CD14-positive monocyte (primary cell): ENCODE measurements at regions not wholly inside any gene's neighbourhood (a gene's known extent, or its start where the extent isn't known, plus 50 kb on each side); places are given as distances from the start of the nearest gene placed in this dataset.

Experiments used
- DNase-seq, 3 donors: peaks; one replicate each; pipeline ENCODE4 v3.0.0-alpha.2; 2011 to 2022
- H2AFZ ChIP-seq: 2 replicates; pipeline ENCODE4 v1.6.0; 2012; ENCODE audit warnings: mild to moderate bottlenecking, low read depth, low read length, inconsistent platforms; ENCODE audit not compliant: insufficient read depth, poor library complexity, severe bottlenecking
- H3K27ac ChIP-seq, 2 donors: 1 replicate in 1 of 2; 2 replicates in 1 of 2; pipeline ENCODE4 v1.5.1; 2012 to 2013; ENCODE audit warnings: low read length in 2 of 2, control low read depth in 1 of 2, inconsistent platforms in 1 of 2, low read depth in 1 of 2, mild to moderate bottlenecking in 1 of 2
- H3K27me3 ChIP-seq, 2 donors: one replicate each; pipeline versions ENCODE4 v1.6.0 to v1.6.1; 2011 to 2013; ENCODE audit warnings: low read length in 2 of 2; ENCODE audit not compliant: control insufficient read depth in 2 of 2, insufficient read depth in 2 of 2
- H3K36me3 ChIP-seq, 2 donors: replicated peaks in 1 of 2; 1 replicate in 1 of 2; 2 replicates in 1 of 2; pipeline versions ENCODE4 v1.5.1 to v1.6.1; 2012 to 2013; ENCODE audit warnings: low read length in 2 of 2, control low read depth in 1 of 2, inconsistent platforms in 1 of 2, mild to moderate bottlenecking in 1 of 2; ENCODE audit not compliant: insufficient read depth in 2 of 2, control insufficient read depth in 1 of 2
- H3K4me1 ChIP-seq, 2 donors: 1 replicate in 1 of 2; 2 replicates in 1 of 2; pipeline versions ENCODE4 v1.5.1 to v1.6.1; 2012 to 2013; ENCODE audit warnings: low read length in 2 of 2, control low read depth in 1 of 2, inconsistent platforms in 1 of 2, mild to moderate bottlenecking in 1 of 2, moderate library complexity in 1 of 2; ENCODE audit not compliant: insufficient read depth in 2 of 2, control insufficient read depth in 1 of 2
- H3K4me2 ChIP-seq: replicated peaks from 2 replicates; pipeline ENCODE3; 2012; ENCODE audit warnings: low read length, moderate library complexity, mild to moderate bottlenecking; ENCODE audit not compliant: poor library complexity, severe bottlenecking; ENCODE audit errors: extremely low read depth
- H3K4me3 ChIP-seq, 3 experiments: fragments of 200-600 bp in 1 of 3; sonication (generic) in 1 of 3; replicated peaks in 1 of 3; 1 replicate in 2 of 3; 2 replicates in 1 of 3; pipeline ENCODE4 v1.5.1; 2011 to 2013; ENCODE audit warnings: low read length in 3 of 3, mild to moderate bottlenecking in 3 of 3, control low read depth in 2 of 3, low read depth in 2 of 3, inconsistent platforms in 1 of 3, moderate library complexity in 1 of 3
- H3K79me2 ChIP-seq: 2 replicates; pipeline ENCODE4 v1.6.0; 2012; ENCODE audit warnings: mild to moderate bottlenecking, control low read depth, inconsistent platforms, low read length, moderate library complexity; ENCODE audit not compliant: insufficient read depth
- H3K9ac ChIP-seq: 2 replicates; pipeline ENCODE4 v1.6.0; 2017; ENCODE audit warnings: low read length, mild to moderate bottlenecking; ENCODE audit not compliant: insufficient read depth, poor library complexity, severe bottlenecking
- H3K9me3 ChIP-seq, 2 donors: replicated peaks in 1 of 2; 1 replicate in 1 of 2; 2 replicates in 1 of 2; pipeline versions ENCODE4 v1.5.1 to v1.6.1; 2012 to 2013; ENCODE audit warnings: low read length in 2 of 2, control low read depth in 1 of 2; ENCODE audit not compliant: control insufficient read depth in 1 of 2, insufficient read depth in 1 of 2
- H4K20me1 ChIP-seq: 2 replicates; pipeline ENCODE4 v1.6.0; 2012; ENCODE audit warnings: mild to moderate bottlenecking, low read length, control low read depth, moderate library complexity; ENCODE audit not compliant: insufficient read depth
- H3K27ac Mint-ChIP-seq, 7 donors: one replicate each; pipeline ENCODE4 v1.8.0; 2020; ENCODE audit warnings: mild to moderate bottlenecking in 7 of 7, mixed read lengths in 7 of 7, moderate library complexity in 6 of 7, inconsistent platforms in 2 of 7
- H3K27me3 Mint-ChIP-seq, 3 donors: one replicate each; pipeline ENCODE4 v1.8.0; 2021 to 2022; ENCODE audit warnings: low read depth in 3 of 3, mild to moderate bottlenecking in 3 of 3, mixed read lengths in 3 of 3, moderate library complexity in 3 of 3, inconsistent platforms in 1 of 3
- H3K36me3 Mint-ChIP-seq, 2 donors: one replicate each; pipeline ENCODE4 v1.8.0; 2020; ENCODE audit warnings: mixed read lengths in 2 of 2, inconsistent platforms in 1 of 2, mild to moderate bottlenecking in 1 of 2
- H3K4me1 Mint-ChIP-seq: one replicate; pipeline ENCODE4 v1.8.0; 2020; ENCODE audit warnings: mild to moderate bottlenecking, mixed read lengths
- H3K4me3 Mint-ChIP-seq, 2 donors: one replicate each; pipeline ENCODE4 v1.8.0; 2020; ENCODE audit warnings: mild to moderate bottlenecking in 2 of 2, mixed read lengths in 2 of 2, moderate library complexity in 1 of 2
- H3K9me3 Mint-ChIP-seq, 7 donors: one replicate each; pipeline ENCODE4 v1.8.0; 2020 to 2022; ENCODE audit warnings: mixed read lengths in 7 of 7, mild to moderate bottlenecking in 6 of 7, moderate library complexity in 6 of 7, inconsistent platforms in 2 of 7
- CTCF ChIP-seq: fragments of 200-600 bp; IDR thresholded peaks from one replicate; pipeline ENCODE4 v1.8.0; 2022; ENCODE audit warnings: antibody characterized with exemption, mild to moderate bottlenecking
- WGBS: methylation state at CpG from one replicate; pipeline ENCODE4 v1.1.5; 2013; ENCODE audit warnings: missing lambda C conversion rate; ENCODE audit not compliant: insufficient coverage; 5-methylcytosine and 5-hydroxymethylcytosine counted together
- intact Hi-C, 2 donors: fragments of 100-400 bp; cut with micrococcal nuclease; formaldehyde crosslinking; loops; one replicate each; pipeline versions ENCODE4 v1.15.0 to v1.15.1; 2023

GRCh38 chr13:79810669-79811068 is 329.7 kb downstream of the NDFIP2 start:
- H3K36me3 ChIP-seq: no peaks in the 10 kb centered on the region
- no peaks in the 10 kb centered on the region for H3K79me2 ChIP-seq
- H3K27me3 ChIP-seq: no peaks in the 10 kb centered on the region
- peaks cover 0 to 6% of the 10 kb centered on the region in 2 donors for H3K9me3 ChIP-seq
- H3K27ac Mint-ChIP-seq: no peak overlapping the region
- no peak for TF ChIP-seq CTCF
- H3K27ac ChIP-seq: no peak overlapping the region
- H3K36me3 Mint-ChIP-seq: no peaks in the 10 kb centered on the region
- no peak overlapping the region for H3K4me3 Mint-ChIP-seq
- intact Hi-C loops: no loop called here
- H3K4me1 ChIP-seq: peaks cover 26 to 28% of the 10 kb centered on the region in 2 donors
- no peak overlapping the region for H3K4me3 ChIP-seq
- H3K4me1 Mint-ChIP-seq: peaks cover 26% of the 10 kb centered on the region
- no peak overlapping the region for H2AFZ ChIP-seq
- peaks cover 0 to 4% (median 2%) of the 10 kb centered on the region in 3 donors for H3K27me3 Mint-ChIP-seq
- no peaks in the 10 kb centered on the region for H4K20me1 ChIP-seq
- H3K4me2 ChIP-seq: no peak overlapping the region
- WGBS: no CpG with 5 or more reads among the region's 4 CpGs
- H3K9ac ChIP-seq: no peak overlapping the region
- DNase-seq: no peak
- H3K9me3 Mint-ChIP-seq: peaks cover 0 to 6% (median 4%) of the 10 kb centered on the region in 7 donors

GRCh38 chr13:79810018-79810417 is 329.1 kb downstream of the NDFIP2 start:
- Histone ChIP-seq H3K9me3 (peaks cover 0 to 6% of the 10 kb centered on the region in 2 donors), H3K4me3 (no peak overlapping the region), H4K20me1 (no peaks in the 10 kb centered on the region), H3K79me2 (no peaks in the 10 kb centered on the region), H2AFZ (no peak overlapping the region), H3K4me2 (no peak overlapping the region), H3K4me1 (peaks cover 31 to 33% of the 10 kb centered on the region in 2 donors), H3K27ac (no peak overlapping the region), H3K9ac (no peak overlapping the region), H3K36me3 (no peaks in the 10 kb centered on the region), H3K27me3 (no peaks in the 10 kb centered on the region)
- Mint-ChIP-seq H3K4me1 (peaks cover 31% of the 10 kb centered on the region), H3K4me3 (no peak overlapping the region), H3K9me3 (peaks cover 0 to 6% (median 4%) of the 10 kb centered on the region in 7 donors), H3K36me3 (no peaks in the 10 kb centered on the region), H3K27me3 (peaks cover 0 to 4% (median 1%) of the 10 kb centered on the region in 3 donors), H3K27ac (no peak overlapping the region)
- TF ChIP-seq CTCF: no peak
- DNase-seq: no peak
- WGBS: 100% methylated on average over 2 of the region's 5 CpGs
- intact Hi-C loops: no loop called here
